Adipocyte (in vitro differentiated cells): ENCODE measurements at regions not wholly inside any gene's neighbourhood (a gene's known extent, or its start where the extent isn't known, plus 50 kb on each side); places are given as distances from the start of the nearest gene placed in this dataset.
"Not testable (repeated sequence)": the region's sequence is repeated elsewhere in the genome, so short reads cannot be mapped to it uniquely, and the experiment has no call there.

Experiments
- DNase-seq: peaks from one replicate; pipeline ENCODE4 v3.0.0-alpha.2; 2015; ENCODE audit warnings: low read depth
- H3K27me3 ChIP-seq: replicated peaks from 2 replicates; pipeline ENCODE4 v1.7.0; 2013; ENCODE audit warnings: mild to moderate bottlenecking, low read length, moderate library complexity; ENCODE audit not compliant: control insufficient read depth, insufficient read depth
- H3K36me3 ChIP-seq: 2 replicates; pipeline ENCODE4 v1.7.0; 2013; ENCODE audit warnings: low read length, mild to moderate bottlenecking, moderate library complexity; ENCODE audit not compliant: control insufficient read depth, insufficient read depth, severe bottlenecking
- H3K4me1 ChIP-seq: 2 replicates; pipeline ENCODE4 v1.7.0; 2013; ENCODE audit warnings: mild to moderate bottlenecking, low read length, moderate library complexity; ENCODE audit not compliant: control insufficient read depth, insufficient read depth
- H3K4me3 ChIP-seq: 2 replicates; pipeline ENCODE4 v1.7.0; 2013; ENCODE audit warnings: mild to moderate bottlenecking, low read length, moderate library complexity
- H3K9ac ChIP-seq: 2 replicates; pipeline ENCODE4 v1.7.0; 2013; ENCODE audit warnings: mild to moderate bottlenecking, low read length, moderate library complexity
- H3K9me3 ChIP-seq: 2 replicates; pipeline ENCODE4 v1.7.0; 2013; ENCODE audit warnings: mild to moderate bottlenecking, low read length, moderate library complexity; ENCODE audit not compliant: control insufficient read depth

DNA sequence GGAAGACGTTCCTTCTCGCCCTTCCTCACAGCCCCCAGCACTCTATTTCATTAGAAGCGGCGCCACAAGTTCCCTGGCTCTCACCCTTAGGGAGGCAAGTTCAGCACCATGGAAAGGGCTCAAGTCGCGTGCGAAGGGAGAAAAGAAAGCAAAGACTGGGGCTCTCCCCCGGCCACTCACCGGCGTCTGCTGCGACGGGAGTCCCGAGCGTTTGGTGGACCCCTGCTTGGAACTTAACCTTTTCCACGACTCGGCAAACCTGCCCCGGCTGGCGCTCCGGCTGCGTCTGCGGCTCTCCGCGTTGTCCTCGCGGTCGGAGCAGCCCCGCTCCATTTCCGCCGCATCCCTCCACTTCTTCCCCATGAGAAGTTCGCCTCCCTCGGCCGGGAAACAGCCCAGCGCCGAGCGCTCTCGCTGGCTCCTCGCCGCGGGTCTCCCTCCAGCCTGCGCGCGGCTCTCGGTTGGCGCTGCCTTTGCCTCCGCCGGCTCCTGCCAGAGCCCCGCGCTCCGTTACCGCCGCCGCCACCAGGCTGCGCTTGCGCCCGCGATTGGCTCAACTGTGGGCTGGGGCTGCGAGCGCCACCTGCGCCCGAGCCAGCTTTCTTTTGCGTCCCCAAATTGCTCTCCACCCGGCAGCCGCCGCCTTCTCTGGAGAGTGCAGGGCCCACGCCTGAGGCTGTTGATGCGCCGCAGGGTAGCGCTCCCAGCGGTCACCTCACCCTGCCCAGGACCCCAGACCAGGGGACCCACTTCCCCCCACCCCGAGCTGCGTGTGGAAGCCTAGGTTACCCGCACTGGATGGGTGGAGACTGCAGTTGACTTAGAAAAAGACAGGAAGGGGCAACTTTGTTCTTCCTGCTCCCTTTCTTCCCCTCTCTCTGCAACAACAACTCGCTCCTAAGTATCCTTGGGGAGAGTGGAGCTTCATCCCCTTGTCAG, 321.6 kb downstream of the CEMIP2 start:
- H3K9me3 ChIP-seq, result peaks cover 5% of the 10 kb centered on the region
- DNase-seq, result peak; percentile 88
- H3K27me3 ChIP-seq, result peaks cover 30% of the 10 kb centered on the region

GRCh38 chr9:71446106-71446472, 322.2 kb downstream of the CEMIP2 start:
- Histone ChIP-seq H3K36me3 (no peaks in the 10 kb centered on the region), H3K4me3 (peak overlapping the region; percentile 82), H3K9ac (no peak overlapping the region), H3K4me1 (no peaks in the 10 kb centered on the region), H3K9me3 (no peaks in the 10 kb centered on the region), H3K27me3 (peaks cover 30% of the 10 kb centered on the region)
- DNase-seq, result no peak

More for the DNA sequence above, 321.6 kb downstream of the CEMIP2 start:
- no peaks in the 10 kb centered on the region for H3K36me3 ChIP-seq
- no peak overlapping the region for H3K9ac ChIP-seq
- peak overlapping the region; percentile 82 for H3K4me3 ChIP-seq
- H3K4me1 ChIP-seq, result no peaks in the 10 kb centered on the region

DNA sequence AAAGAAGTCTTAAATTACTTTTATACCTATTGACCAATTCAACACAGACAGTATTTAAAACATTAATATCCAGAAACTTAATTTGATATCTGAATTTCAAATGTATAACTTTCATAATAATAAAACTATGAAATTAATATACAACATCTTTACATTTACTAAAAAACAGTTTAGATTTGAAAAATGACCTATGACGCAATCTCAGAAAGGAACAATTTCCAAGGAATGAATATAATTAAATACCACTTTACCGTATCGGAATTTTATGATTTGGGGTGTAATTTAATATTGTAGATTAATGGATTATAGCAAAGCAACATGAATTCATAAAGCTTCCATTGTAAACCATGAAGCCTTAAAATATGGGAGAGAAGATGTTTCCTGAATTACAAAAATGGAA, 321.5 kb upstream of the TRPM3 start:
- Histone ChIP-seq H3K27me3 (peaks cover 18% of the 10 kb centered on the region), H3K4me3 (no peak overlapping the region), H3K36me3 (no peaks in the 10 kb centered on the region), H3K9ac (no peak overlapping the region), H3K4me1 (no peaks in the 10 kb centered on the region), H3K9me3 (no peaks in the 10 kb centered on the region)
- no peak for DNase-seq

GRCh38 chr9:71441266-71441665, 319.8 kb upstream of the TRPM3 start:
- no peaks in the 10 kb centered on the region for H3K4me1 ChIP-seq
- H3K4me3 ChIP-seq, result no peak overlapping the region
- H3K9me3 ChIP-seq, result no peaks in the 10 kb centered on the region
- H3K36me3 ChIP-seq, result no peaks in the 10 kb centered on the region
- peaks cover 7% of the 10 kb centered on the region for H3K27me3 ChIP-seq
- H3K9ac ChIP-seq, result no peak overlapping the region
- no peak for DNase-seq

DNA sequence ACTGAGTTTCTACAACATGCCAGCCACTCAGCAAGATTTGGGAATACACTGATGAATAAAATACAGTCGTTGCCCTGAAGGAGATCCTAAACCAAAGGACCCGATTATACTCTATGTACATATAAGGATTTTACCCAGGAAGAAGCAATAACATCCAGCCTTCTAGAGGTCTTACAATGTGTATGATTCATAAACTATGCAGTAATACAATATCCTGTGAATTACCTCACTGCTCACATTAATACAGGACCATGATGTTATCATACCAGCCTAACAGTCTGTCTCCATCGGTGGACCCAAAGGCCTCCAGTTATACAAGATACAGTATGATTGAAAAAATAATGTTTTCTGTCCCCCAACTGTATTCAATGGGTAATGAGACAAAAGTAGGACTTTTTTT, 310.5 kb upstream of the TRPM3 start:
- H3K27me3 ChIP-seq, result no peaks in the 10 kb centered on the region
- peak; percentile 2 for DNase-seq
- H3K9me3 ChIP-seq, result no peaks in the 10 kb centered on the region
- no peak overlapping the region for H3K9ac ChIP-seq
- no peaks in the 10 kb centered on the region for H3K4me1 ChIP-seq
- H3K36me3 ChIP-seq, result no peaks in the 10 kb centered on the region
- H3K4me3 ChIP-seq, result no peak overlapping the region

DNA sequence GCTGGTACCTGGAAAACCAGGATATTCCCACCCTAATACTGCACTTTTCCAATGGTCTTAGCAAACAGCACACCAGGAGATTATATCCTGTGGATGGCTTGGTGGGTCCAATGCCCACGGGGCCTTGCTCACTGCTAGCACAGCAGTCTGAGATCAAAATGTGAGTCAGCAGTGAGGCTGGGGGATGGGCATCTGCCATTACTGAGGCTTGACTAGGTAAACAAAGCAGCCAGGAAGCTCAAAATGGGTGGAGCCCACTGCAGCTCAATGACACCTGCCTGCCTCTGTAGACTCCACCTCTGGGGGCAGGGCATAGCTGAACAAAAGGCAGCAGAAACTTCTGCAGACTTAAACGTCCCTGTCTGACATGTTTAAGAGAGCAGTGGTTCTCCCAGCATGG, 285.9 kb upstream of the TRPM3 start:
- H3K36me3 ChIP-seq, H3K27me3 ChIP-seq, H3K9me3 ChIP-seq, DNase-seq, H3K4me1 ChIP-seq, H3K9ac ChIP-seq, H3K4me3 ChIP-seq: not testable (repeated sequence)

GRCh38 chr9:71403106-71403505, 281.7 kb upstream of the TRPM3 start:
- no peaks in the 10 kb centered on the region for H3K4me1 ChIP-seq
- no peak overlapping the region for H3K9ac ChIP-seq
- H3K27me3 ChIP-seq, result no peaks in the 10 kb centered on the region
- no peak overlapping the region for H3K4me3 ChIP-seq
- H3K9me3 ChIP-seq, result no peaks in the 10 kb centered on the region
- no peak for DNase-seq
- H3K36me3 ChIP-seq, result no peaks in the 10 kb centered on the region

DNA sequence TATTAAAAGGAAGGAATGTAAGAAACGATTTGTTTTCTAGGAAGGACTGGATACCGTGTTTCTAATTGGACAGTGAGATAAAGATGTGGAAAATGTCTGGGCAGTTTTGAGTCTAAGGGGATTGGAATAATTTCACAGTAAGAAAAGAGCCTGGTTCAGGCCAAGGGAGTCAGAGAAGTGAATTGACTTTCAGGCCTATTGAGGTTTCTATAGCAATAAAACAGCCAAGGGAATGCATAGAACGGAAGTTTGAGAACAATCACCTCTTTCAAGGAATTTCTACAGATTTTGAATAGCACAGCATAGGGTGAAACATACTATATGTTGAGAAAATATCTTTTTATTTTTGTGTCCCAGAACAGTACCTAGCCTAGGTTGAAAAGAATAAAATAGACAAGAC, 271.6 kb upstream of the TRPM3 start:
- Histone ChIP-seq H3K27me3 (no peaks in the 10 kb centered on the region), H3K9me3 (no peaks in the 10 kb centered on the region), H3K4me3 (no peak overlapping the region), H3K9ac (no peak overlapping the region), H3K36me3 (no peaks in the 10 kb centered on the region), H3K4me1 (no peaks in the 10 kb centered on the region)
- no peak for DNase-seq

DNA sequence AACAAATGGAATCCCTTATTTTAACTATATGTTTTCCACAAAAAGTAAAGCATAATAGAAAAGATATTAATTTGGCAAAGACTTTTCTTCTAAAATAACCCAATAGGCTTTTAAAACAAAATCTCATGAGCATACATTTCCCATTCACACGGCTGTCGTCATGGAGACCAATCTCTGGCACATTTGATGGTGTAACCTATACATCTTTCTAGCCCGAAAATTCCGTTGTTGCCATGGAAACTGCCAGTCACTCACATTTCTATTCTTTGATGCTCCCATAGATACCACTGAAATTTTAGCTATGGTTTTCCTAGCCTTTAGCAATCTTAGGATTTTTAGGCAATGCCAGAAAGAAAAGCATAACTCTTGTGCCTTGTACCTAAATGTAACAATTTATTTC, 262.9 kb upstream of the TRPM3 start:
- no peaks in the 10 kb centered on the region for H3K36me3 ChIP-seq
- H3K4me1 ChIP-seq, result no peaks in the 10 kb centered on the region
- no peaks in the 10 kb centered on the region for H3K27me3 ChIP-seq
- H3K9me3 ChIP-seq, result no peaks in the 10 kb centered on the region
- H3K9ac ChIP-seq, result no peak overlapping the region
- DNase-seq, result peak; percentile 34
- H3K4me3 ChIP-seq, result no peak overlapping the region

GRCh38 chr9:71383308-71383940, 262.0 kb upstream of the TRPM3 start:
- no peaks in the 10 kb centered on the region for H3K36me3 ChIP-seq
- H3K4me1 ChIP-seq, result no peaks in the 10 kb centered on the region
- no peaks in the 10 kb centered on the region for H3K27me3 ChIP-seq
- H3K4me3 ChIP-seq, result no peak overlapping the region
- peak; percentile 31 for DNase-seq
- no peak overlapping the region for H3K9ac ChIP-seq
- no peaks in the 10 kb centered on the region for H3K9me3 ChIP-seq

- H3K4me1 ChIP-seq, result peaks cover 4% of the 10 kb centered on the region
- no peak overlapping the region for H3K9ac ChIP-seq
- peaks cover 15% of the 10 kb centered on the region for H3K9me3 ChIP-seq
- no peak overlapping the region for H3K4me3 ChIP-seq
- H3K27me3 ChIP-seq, result no peaks in the 10 kb centered on the region
- DNase-seq, result no peak
- no peaks in the 10 kb centered on the region for H3K36me3 ChIP-seq
These were observed 246.7 kb upstream of the TRPM3 start for GRCh38 chr9:71368157-71368556.
